HG02588 (cell line): ENCODE measurements at regions not wholly inside any gene's neighbourhood (a gene's known extent, or its start where the extent isn't known, plus 50 kb on each side); places are given as distances from the start of the nearest gene placed in this dataset.
A peak's percentile ranks its signal among the peaks of the same experiment; 100 is the strongest.
"Not testable (repeated sequence)": the region's sequence is repeated elsewhere in the genome, so short reads cannot be mapped to it uniquely, and the experiment has no call there.

ENCODE experiments used
- ATAC-seq: cut with Tn5 transposase; IDR thresholded peaks from one replicate; pipeline ENCODE4 v1.9.1; 2021; ENCODE audit warnings: mild to moderate bottlenecking, moderate library complexity; ENCODE audit not compliant: unreplicated experiment

GRCh38 chr6:20263059-20263458 is 50.8 kb upstream of the MBOAT1 start:
- ATAC-seq = no peak

- ATAC-seq = no peak
These were observed 53.6 kb upstream of the MBOAT1 start for GRCh38 chr6:20265842-20266241.

- ATAC-seq = no peak
These were observed 54.8 kb upstream of the MBOAT1 start for GRCh38 chr6:20266851-20267608.

- no peak for ATAC-seq
These were observed 56.9 kb upstream of the MBOAT1 start for GRCh38 chr6:20269181-20269580.

- no peak for ATAC-seq
These were observed 59.5 kb upstream of the MBOAT1 start for GRCh38 chr6:20271818-20272217.

- ATAC-seq = no peak
These were observed 61.9 kb upstream of the MBOAT1 start for GRCh38 chr6:20274137-20274536.

GRCh38 chr6:20275837-20276236 is 63.6 kb upstream of the MBOAT1 start:
- ATAC-seq = not testable (repeated sequence)

GRCh38 chr6:20277724-20278123 is 65.5 kb upstream of the MBOAT1 start:
- ATAC-seq = not testable (repeated sequence)

- ATAC-seq = no peak
These were observed 66.8 kb upstream of the MBOAT1 start for GRCh38 chr6:20279051-20279450.

GRCh38 chr6:20279608-20280287 is 67.5 kb upstream of the MBOAT1 start:
- no peak for ATAC-seq

GRCh38 chr6:20280288-20280621 is 68.0 kb upstream of the MBOAT1 start:
- ATAC-seq = no peak

- no peak for ATAC-seq
These were observed 72.4 kb upstream of the MBOAT1 start for GRCh38 chr6:20284672-20285071.

- ATAC-seq = no peak
These were observed 74.8 kb upstream of the MBOAT1 start for GRCh38 chr6:20286968-20287565.

- ATAC-seq = peak; percentile 78
These were observed 79.7 kb upstream of the MBOAT1 start for GRCh38 chr6:20291764-20292580.

GRCh38 chr6:20292905-20293304 is 80.6 kb upstream of the MBOAT1 start:
- no peak for ATAC-seq

- no peak for ATAC-seq
These were observed 89.0 kb upstream of the MBOAT1 start for GRCh38 chr6:20301256-20301655.

- no peak for ATAC-seq
These were observed 89.9 kb upstream of the MBOAT1 start for GRCh38 chr6:20302168-20302567.

GRCh38 chr6:20302702-20303251 is 90.5 kb upstream of the MBOAT1 start:
- ATAC-seq = no peak

GRCh38 chr6:20306491-20306890 is 94.2 kb upstream of the MBOAT1 start:
- ATAC-seq = no peak

GRCh38 chr6:20309186-20309585 is 92.5 kb upstream of the E2F3 start:
- no peak for ATAC-seq

GRCh38 chr6:20310185-20310584 is 91.5 kb upstream of the E2F3 start:
- no peak for ATAC-seq
